HUES6 (cell line): ENCODE measurements at regions not wholly inside any gene's neighbourhood (a gene's known extent, or its start where the extent isn't known, plus 50 kb on each side); places are given as distances from the start of the nearest gene placed in this dataset.

ENCODE experiments used
- H3K27ac ChIP-seq: 2 replicates; pipeline ENCODE4 v1.7.0; 2013; ENCODE audit warnings: low read depth, mild to moderate bottlenecking, low read length, inconsistent platforms
- H3K27me3 ChIP-seq: 2 replicates; pipeline ENCODE4 v1.6.1; 2013; ENCODE audit warnings: low read length; ENCODE audit not compliant: control insufficient read depth, insufficient read depth
- H3K36me3 ChIP-seq: 2 replicates; pipeline ENCODE4 v1.6.1; 2013; ENCODE audit warnings: low read length; ENCODE audit not compliant: control insufficient read depth, insufficient read depth
- H3K4me1 ChIP-seq: 2 replicates; pipeline ENCODE4 v1.6.1; 2013; ENCODE audit warnings: low read length; ENCODE audit not compliant: control insufficient read depth, insufficient read depth
- H3K4me3 ChIP-seq: 2 replicates; pipeline ENCODE4 v1.5.1; 2013; ENCODE audit warnings: low read depth, low read length
- H3K9ac ChIP-seq: one replicate; pipeline ENCODE4 v1.6.1; 2013; ENCODE audit warnings: mild to moderate bottlenecking, low read length
- H3K9me3 ChIP-seq: 2 replicates; pipeline ENCODE4 v1.6.1; 2013; ENCODE audit warnings: low read depth, low read length; ENCODE audit not compliant: control insufficient read depth, insufficient read depth

- no peak overlapping the region for H3K4me3 ChIP-seq
- H3K27ac ChIP-seq, result 0 out of 2 replicates have a peak overlapping the region, but pooled peaks have one; percentile 4
- H3K9ac ChIP-seq, result no peak overlapping the region
- no peaks in the 10 kb centered on the region for H3K27me3 ChIP-seq
- no peaks in the 10 kb centered on the region for H3K9me3 ChIP-seq
- H3K36me3 ChIP-seq, result no peaks in the 10 kb centered on the region
- peaks cover 72% of the 10 kb centered on the region for H3K4me1 ChIP-seq
Observed at GRCh38 chr6:21744331-21744730, 150.8 kb downstream of the SOX4 start.

- H3K9me3 ChIP-seq, result no peaks in the 10 kb centered on the region
- no peak overlapping the region for H3K4me3 ChIP-seq
- no peaks in the 10 kb centered on the region for H3K27me3 ChIP-seq
- no peak overlapping the region for H3K9ac ChIP-seq
- H3K27ac ChIP-seq, result no peak overlapping the region
- peaks cover 72% of the 10 kb centered on the region for H3K4me1 ChIP-seq
- no peaks in the 10 kb centered on the region for H3K36me3 ChIP-seq
Observed at GRCh38 chr6:21745543-21746337, 152.2 kb downstream of the SOX4 start.

DNA sequence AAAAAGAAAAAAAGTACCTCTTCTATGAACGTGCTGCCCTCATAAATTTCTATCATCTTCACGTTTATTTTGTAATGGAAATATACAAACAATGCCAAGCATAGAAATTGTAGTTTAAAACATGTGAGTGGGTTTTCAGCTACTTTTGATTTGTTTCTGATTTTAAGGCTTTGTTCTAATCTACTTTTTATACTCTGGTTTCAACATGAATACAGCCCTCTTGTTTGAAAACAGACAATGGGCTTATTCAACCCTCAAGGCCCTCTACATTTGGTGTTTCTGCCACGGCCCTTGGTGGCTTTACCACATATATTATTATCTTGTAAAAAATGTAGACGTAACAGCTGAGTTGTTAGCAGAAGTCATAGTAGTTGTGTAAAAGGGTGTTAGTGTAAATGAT lies 153.9 kb downstream of the SOX4 start:
- Histone ChIP-seq H3K27ac (no peak overlapping the region), H3K4me1 (peaks cover 73% of the 10 kb centered on the region), H3K27me3 (no peaks in the 10 kb centered on the region), H3K9me3 (no peaks in the 10 kb centered on the region), H3K9ac (no peak overlapping the region), H3K4me3 (no peak overlapping the region), H3K36me3 (no peaks in the 10 kb centered on the region)

DNA sequence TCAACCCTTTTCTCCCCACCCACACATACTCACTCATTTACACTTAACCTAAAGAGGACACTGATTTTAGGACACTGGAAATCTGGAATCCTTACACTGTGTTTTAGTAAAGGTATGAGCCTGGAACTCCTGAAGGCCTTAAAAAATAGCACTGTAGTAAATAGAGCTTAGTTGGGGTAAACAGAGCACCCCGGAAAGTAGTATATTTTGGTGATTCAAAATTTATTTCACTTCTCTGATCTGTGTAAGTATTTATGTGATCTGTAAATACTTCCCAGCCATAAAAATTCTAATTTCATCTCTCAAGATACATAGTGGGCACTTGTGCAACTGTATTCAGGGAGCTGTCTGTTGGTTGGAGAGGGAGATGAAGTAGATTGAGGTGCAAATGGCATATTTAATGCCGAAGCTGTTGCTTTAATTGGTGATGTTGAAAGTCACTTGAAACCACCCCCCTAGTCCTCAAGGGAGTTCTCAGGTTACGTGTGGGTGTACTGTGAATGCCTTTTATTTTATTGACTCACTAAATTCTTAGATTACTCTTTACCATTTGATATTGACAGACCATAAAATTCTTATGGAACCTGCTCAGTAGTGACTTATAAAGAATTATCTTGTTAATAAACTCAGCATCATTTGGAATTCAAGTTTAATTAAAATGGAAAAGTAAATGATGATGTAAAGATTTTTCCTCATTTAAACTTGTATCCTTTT lies 154.9 kb downstream of the SOX4 start:
- Histone ChIP-seq H3K4me3 (0 out of 2 replicates have a peak overlapping the region, but pooled peaks have one; percentile 16), H3K27ac (peak overlapping the region; percentile 2; the same call in 1 of the 2 replicates), H3K9ac (no peak overlapping the region), H3K4me1 (peaks cover 70% of the 10 kb centered on the region), H3K27me3 (no peaks in the 10 kb centered on the region), H3K36me3 (no peaks in the 10 kb centered on the region), H3K9me3 (no peaks in the 10 kb centered on the region)

DNA sequence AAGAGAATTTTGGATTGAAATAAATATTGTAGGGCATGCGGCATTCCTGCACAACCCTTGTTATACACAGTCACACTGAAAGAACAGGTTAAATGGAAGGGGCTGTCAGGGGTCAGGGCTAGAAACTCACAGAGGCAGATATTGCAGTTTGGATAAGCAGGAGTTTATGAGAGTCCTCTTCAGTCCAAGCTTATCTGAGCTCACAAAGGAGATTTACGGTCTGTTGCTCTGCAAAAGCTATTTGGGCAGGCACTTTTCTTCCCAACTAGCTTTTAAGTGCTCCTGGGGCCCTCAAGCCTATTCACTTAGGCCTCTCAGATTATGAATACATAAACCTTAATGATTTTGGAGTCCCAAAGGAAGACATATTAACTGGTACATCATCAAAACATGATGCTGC lies 156.2 kb downstream of the SOX4 start:
- no peaks in the 10 kb centered on the region for H3K27me3 ChIP-seq
- no peak overlapping the region for H3K9ac ChIP-seq
- H3K36me3 ChIP-seq, result peaks cover under 1% of the 10 kb centered on the region; the same call in 1 of the 2 replicates
- H3K27ac ChIP-seq, result peak overlapping the region; percentile 68; the same call in 1 of the 2 replicates
- peak overlapping the region; percentile 1; the same call in 1 of the 2 replicates for H3K4me3 ChIP-seq
- peaks cover 79% of the 10 kb centered on the region for H3K4me1 ChIP-seq
- no peaks in the 10 kb centered on the region for H3K9me3 ChIP-seq

DNA sequence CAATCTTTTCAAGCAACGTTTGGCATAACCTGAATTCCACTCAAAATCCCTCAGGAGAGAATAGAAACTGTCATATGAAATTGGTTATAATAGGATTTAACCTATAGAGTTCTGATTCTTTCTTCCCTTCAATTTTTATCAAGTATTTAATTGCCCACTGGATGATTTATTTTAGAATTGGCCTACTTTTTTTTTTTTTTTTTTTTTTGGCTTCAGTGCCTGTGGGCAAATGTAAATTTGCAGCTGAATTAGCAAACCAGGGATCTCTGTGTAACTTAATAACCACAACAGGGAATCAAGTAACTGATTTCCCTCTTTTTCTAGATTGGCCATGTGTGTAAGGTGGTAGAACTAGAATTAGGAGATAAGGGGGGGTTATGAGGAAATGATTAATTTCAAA lies 157.0 kb downstream of the SOX4 start:
- Histone ChIP-seq H3K4me3 (no peak overlapping the region), H3K4me1 (peaks cover 82% of the 10 kb centered on the region)

GRCh38 chr6:21751608-21752007 lies 158.1 kb downstream of the SOX4 start:
- Histone ChIP-seq H3K4me1 (peaks cover 77% of the 10 kb centered on the region), H3K9me3 (no peaks in the 10 kb centered on the region), H3K27me3 (no peaks in the 10 kb centered on the region), H3K9ac (no peak overlapping the region), H3K36me3 (peaks cover 7% of the 10 kb centered on the region; the same call in 1 of the 2 replicates), H3K27ac (no peak overlapping the region), H3K4me3 (no peak overlapping the region)

More for the DNA sequence above, 157.0 kb downstream of the SOX4 start:
- Histone ChIP-seq H3K27ac (no peak overlapping the region), H3K9me3 (no peaks in the 10 kb centered on the region), H3K9ac (no peak overlapping the region), H3K27me3 (no peaks in the 10 kb centered on the region), H3K36me3 (peaks cover 7% of the 10 kb centered on the region; the same call in 1 of the 2 replicates)

- H3K36me3 ChIP-seq, result peaks cover 7% of the 10 kb centered on the region; the same call in 1 of the 2 replicates
- H3K27me3 ChIP-seq, result no peaks in the 10 kb centered on the region
- H3K9me3 ChIP-seq, result no peaks in the 10 kb centered on the region
- no peak overlapping the region for H3K9ac ChIP-seq
- H3K4me3 ChIP-seq, result no peak overlapping the region
- H3K4me1 ChIP-seq, result peaks cover 71% of the 10 kb centered on the region
- H3K27ac ChIP-seq, result no peak overlapping the region
Observed at GRCh38 chr6:21752054-21752811, 158.7 kb downstream of the SOX4 start.

DNA sequence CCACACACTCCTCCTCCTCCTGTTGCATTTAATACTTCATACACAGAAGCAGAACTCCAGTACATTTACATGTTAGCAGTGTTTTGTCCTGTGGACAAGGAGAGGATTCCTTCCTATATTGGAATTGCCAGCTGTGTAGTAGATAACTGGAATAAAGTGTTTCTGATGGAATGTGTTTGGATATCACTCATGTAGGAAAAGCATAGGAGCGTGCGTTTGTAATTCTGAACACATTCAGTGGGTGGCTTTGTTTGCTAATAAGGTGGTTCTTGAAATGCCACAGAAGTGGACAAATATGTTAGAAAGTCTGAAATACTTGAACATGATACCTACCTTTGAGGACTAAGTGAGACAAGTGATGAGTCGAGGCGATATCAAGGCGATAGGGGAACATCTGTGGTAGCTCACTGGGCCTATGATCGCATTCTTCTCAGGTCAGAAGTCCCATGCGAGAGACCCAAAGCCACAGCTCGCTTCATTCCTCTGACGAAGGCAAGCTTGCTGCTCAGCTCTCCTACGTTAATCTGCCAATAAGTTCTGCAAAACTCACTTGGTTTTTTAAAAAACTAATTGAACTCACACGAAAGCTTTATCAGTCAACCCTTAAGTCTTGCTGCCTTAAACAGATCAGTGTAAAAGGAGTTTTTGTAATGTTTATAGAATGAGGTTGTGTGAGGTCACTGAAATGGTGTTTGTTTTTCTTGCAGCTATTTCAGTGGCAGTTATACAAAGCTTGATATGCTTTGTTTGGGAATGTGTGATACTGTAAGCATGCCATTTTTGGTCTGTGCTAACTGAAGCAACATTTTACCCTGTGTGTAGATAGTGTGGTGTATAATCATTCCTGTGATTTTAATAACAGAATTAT lies 159.9 kb downstream of the SOX4 start:
- Histone ChIP-seq H3K27me3 (no peaks in the 10 kb centered on the region), H3K9me3 (no peaks in the 10 kb centered on the region; the same call in 1 of the 2 replicates), H3K4me1 (peaks cover 59% of the 10 kb centered on the region), H3K36me3 (peaks cover 10% of the 10 kb centered on the region), H3K9ac (no peak overlapping the region), H3K27ac (no peak overlapping the region), H3K4me3 (no peak overlapping the region)

GRCh38 chr6:21754891-21755290 lies 161.3 kb downstream of the SOX4 start:
- Histone ChIP-seq H3K27me3 (no peaks in the 10 kb centered on the region), H3K4me3 (no peak overlapping the region), H3K27ac (no peak overlapping the region), H3K9ac (no peak overlapping the region), H3K4me1 (peaks cover 45% of the 10 kb centered on the region), H3K36me3 (peaks cover 10% of the 10 kb centered on the region), H3K9me3 (no peaks in the 10 kb centered on the region; the same call in 1 of the 2 replicates)
